NCI-H1417 treated with DMSO at 0.1 percent for 48 hours (cell line): ENCODE measurements at regions not wholly inside any gene's neighbourhood (a gene's known extent, or its start where the extent isn't known, plus 50 kb on each side); places are given as distances from the start of the nearest gene placed in this dataset.

Experiments
- DNase-seq: peaks from one replicate; lab custom pipeline; 2025; lab: John Stamatoyannopoulos, UW

GRCh38 chr1:87508247-87508787, 179.6 kb downstream of the LMO4 start:
- no peak for DNase-seq

- DNase-seq, result no peak
Observed at GRCh38 chr1:87510540-87510939, 181.9 kb downstream of the LMO4 start.

GRCh38 chr1:87511449-87511848, 182.8 kb downstream of the LMO4 start:
- no peak for DNase-seq

GRCh38 chr1:87512431-87512830, 183.8 kb downstream of the LMO4 start:
- DNase-seq, result no peak

- DNase-seq, result no peak
Observed at GRCh38 chr1:87513255-87513654, 184.6 kb downstream of the LMO4 start.

GRCh38 chr1:87513966-87514660, 185.4 kb downstream of the LMO4 start:
- DNase-seq, result no peak

- DNase-seq, result no peak
Observed at GRCh38 chr1:87515781-87516180, 187.1 kb downstream of the LMO4 start.

- DNase-seq, result no peak
Observed at GRCh38 chr1:87518794-87519193, 190.1 kb downstream of the LMO4 start.

- no peak for DNase-seq
Observed at GRCh38 chr1:87521452-87521851, 192.8 kb downstream of the LMO4 start.

- no peak for DNase-seq
Observed at GRCh38 chr1:87523466-87523865, 194.8 kb downstream of the LMO4 start.

GRCh38 chr1:87524021-87524754, 195.5 kb downstream of the LMO4 start:
- no peak for DNase-seq

GRCh38 chr1:87528754-87529517, 200.3 kb downstream of the LMO4 start:
- DNase-seq, result no peak

- DNase-seq, result no peak
Observed at GRCh38 chr1:87530042-87530807, 201.5 kb downstream of the LMO4 start.

- DNase-seq, result no peak
Observed at GRCh38 chr1:87535551-87535950, 206.9 kb downstream of the LMO4 start.

- no peak for DNase-seq
Observed at GRCh38 chr1:87539147-87539546, 210.5 kb downstream of the LMO4 start.

- no peak for DNase-seq
Observed at GRCh38 chr1:87542697-87543096, 214.0 kb downstream of the LMO4 start.

GRCh38 chr1:87549738-87550137, 221.1 kb downstream of the LMO4 start:
- DNase-seq, result no peak

GRCh38 chr1:87553511-87553910, 224.8 kb downstream of the LMO4 start:
- DNase-seq, result no peak

GRCh38 chr1:87555366-87555765, 226.7 kb downstream of the LMO4 start:
- DNase-seq, result no peak

- no peak for DNase-seq
Observed at GRCh38 chr1:87556326-87556725, 227.6 kb downstream of the LMO4 start.

- DNase-seq, result no peak
Observed at GRCh38 chr1:87558921-87559320, 230.2 kb downstream of the LMO4 start.

GRCh38 chr1:87560137-87560536, 231.5 kb downstream of the LMO4 start:
- no peak for DNase-seq
